GM18861 (cell line): ENCODE measurements at regions not wholly inside any gene's neighbourhood (a gene's known extent, or its start where the extent isn't known, plus 50 kb on each side); places are given as distances from the start of the nearest gene placed in this dataset.
A peak's percentile ranks its signal among the peaks of the same experiment; 100 is the strongest.

Source experiments
- ATAC-seq: cut with Tn5 transposase; IDR thresholded peaks from one replicate; pipeline ENCODE4 v1.9.1; 2021; ENCODE audit not compliant: unreplicated experiment

GRCh38 chr6:114595186-114595585 is 252.4 kb upstream of the HS3ST5 start:
- ATAC-seq = no peak

GRCh38 chr6:114592506-114592905 is 249.7 kb upstream of the HS3ST5 start:
- no peak for ATAC-seq

GRCh38 chr6:114588726-114589125 is 245.9 kb upstream of the HS3ST5 start:
- no peak for ATAC-seq

- ATAC-seq = no peak
Measured at GRCh38 chr6:114586298-114586697, 243.5 kb upstream of the HS3ST5 start.

- no peak for ATAC-seq
Measured at GRCh38 chr6:114581293-114581692, 238.5 kb upstream of the HS3ST5 start.

- no peak for ATAC-seq
Measured at GRCh38 chr6:114580882-114581281, 238.1 kb upstream of the HS3ST5 start.

- ATAC-seq = no peak
Measured at GRCh38 chr6:114579486-114579885, 236.7 kb upstream of the HS3ST5 start.

- ATAC-seq = no peak
Measured at GRCh38 chr6:114577109-114577508, 234.3 kb upstream of the HS3ST5 start.

- no peak for ATAC-seq
Measured at GRCh38 chr6:114576330-114576729, 233.5 kb upstream of the HS3ST5 start.

- no peak for ATAC-seq
Measured at GRCh38 chr6:114569669-114570068, 226.8 kb upstream of the HS3ST5 start.

- ATAC-seq = no peak
Measured at GRCh38 chr6:114564302-114564933, 221.6 kb upstream of the HS3ST5 start.

GRCh38 chr6:114559419-114559818 is 216.6 kb upstream of the HS3ST5 start:
- no peak for ATAC-seq

- ATAC-seq = no peak
Measured at GRCh38 chr6:114558153-114558552, 215.3 kb upstream of the HS3ST5 start.

- ATAC-seq = no peak
Measured at GRCh38 chr6:114556846-114557488, 214.1 kb upstream of the HS3ST5 start.

- ATAC-seq = no peak
Measured at GRCh38 chr6:114550316-114550715, 207.5 kb upstream of the HS3ST5 start.

- ATAC-seq = no peak
Measured at GRCh38 chr6:114543696-114544095, 200.9 kb upstream of the HS3ST5 start.

- ATAC-seq = no peak
Measured at GRCh38 chr6:114541794-114542193, 199.0 kb upstream of the HS3ST5 start.

- ATAC-seq = no peak
Measured at GRCh38 chr6:114537977-114538376, 195.2 kb upstream of the HS3ST5 start.

GRCh38 chr6:114534813-114535212 is 192.0 kb upstream of the HS3ST5 start:
- no peak for ATAC-seq

GRCh38 chr6:114524081-114524480 is 181.3 kb upstream of the HS3ST5 start:
- ATAC-seq = no peak

- peak; percentile 46 for ATAC-seq
Measured at GRCh38 chr6:114523508-114523907, 180.7 kb upstream of the HS3ST5 start.

- no peak for ATAC-seq
Measured at GRCh38 chr6:114521926-114522325, 179.1 kb upstream of the HS3ST5 start.

GRCh38 chr6:114520976-114521375 is 178.2 kb upstream of the HS3ST5 start:
- ATAC-seq = no peak
